PC-9 (cell line): ENCODE measurements at regions not wholly inside any gene's neighbourhood (a gene's known extent, or its start where the extent isn't known, plus 50 kb on each side); places are given as distances from the start of the nearest gene placed in this dataset.

ENCODE experiments used
- BruUV-seq: library from RNA; stranded (reverse); fragments of 400-500 nt; replicated peaks from 2 replicates; lab custom pipeline; 2021; lab: Mats Ljungman, UMichigan
- CTCF ChIA-PET: fragments of 300-600 bp; sonication (Branson Sonifier 250); formaldehyde crosslinking; loops from one replicate; lab custom pipeline; 2022; ENCODE audit warnings: antibody characterized with exemption; lab: Charles Lee
- POLR2A ChIA-PET: fragments of 300-600 bp; sonication (Branson Sonifier 250); formaldehyde crosslinking; loops from one replicate; lab custom pipeline; 2022; ENCODE audit warnings: antibody characterized with exemption; ENCODE audit not compliant: unreplicated experiment; lab: Charles Lee
- DNase-seq, 2 experiments: peaks; one replicate each; pipeline versions ENCODE4 v3.0.0 to v3.0.0-alpha.2; 2015 to 2022; ENCODE audit warnings: mixed read lengths in 1 of 2
- H2AFZ ChIP-seq: fragments of 200-600 bp; sonication (generic); 2 replicates; pipeline ENCODE4 v1.8.1; 2017; ENCODE audit warnings: antibody characterized with exemption
- H3F3A ChIP-seq: fragments of 200-600 bp; sonication (generic); 2 replicates; pipeline ENCODE4 v1.8.1; 2017; ENCODE audit warnings: antibody characterized with exemption, mild to moderate bottlenecking, low read depth; ENCODE audit not compliant: insufficient read depth
- H3K27ac ChIP-seq: fragments of 200-600 bp; sonication (generic); 2 replicates; pipeline ENCODE4 v1.6.1; 2016; ENCODE audit warnings: mixed run types
- H3K27me3 ChIP-seq: fragments of 200-600 bp; sonication (generic); 2 replicates; pipeline ENCODE4 v1.6.1; 2016; ENCODE audit warnings: low read depth, mixed run types; ENCODE audit not compliant: insufficient read depth
- H3K36me3 ChIP-seq: fragments of 200-600 bp; sonication (generic); 2 replicates; pipeline ENCODE4 v1.6.1; 2016; ENCODE audit warnings: low read depth, mixed run types
- H3K4me1 ChIP-seq: fragments of 200-600 bp; sonication (generic); replicated peaks from 2 replicates; pipeline ENCODE4 v1.6.1; 2016; ENCODE audit warnings: mixed run types; ENCODE audit not compliant: insufficient read depth
- H3K4me2 ChIP-seq: fragments of 200-600 bp; sonication (generic); 2 replicates; pipeline ENCODE4 v1.6.1; 2017; ENCODE audit warnings: mixed run types
- H3K4me3 ChIP-seq: fragments of 200-600 bp; sonication (generic); 2 replicates; pipeline ENCODE4 v1.6.1; 2016; ENCODE audit warnings: mixed run types
- H3K79me2 ChIP-seq: fragments of 200-600 bp; sonication (generic); 2 replicates; pipeline ENCODE4 v1.6.1; 2017; ENCODE audit warnings: low read depth, mixed run types
- H3K9me2 ChIP-seq: fragments of 200-600 bp; sonication (generic); 2 replicates; pipeline ENCODE4 v1.8.1; 2017; ENCODE audit warnings: mild to moderate bottlenecking; ENCODE audit not compliant: insufficient read depth
- H3K9me3 ChIP-seq: fragments of 200-600 bp; sonication (generic); 2 replicates; pipeline ENCODE4 v1.8.1; 2016; ENCODE audit warnings: low read depth; ENCODE audit not compliant: insufficient read depth
- H4K20me1 ChIP-seq: fragments of 200-600 bp; sonication (generic); 2 replicates; pipeline ENCODE4 v1.8.1; 2017; ENCODE audit not compliant: insufficient read depth
- EZH2 ChIP-seq: fragments of 200-600 bp; sonication (generic); IDR thresholded peaks from 2 replicates; pipeline ENCODE4 v1.8.0; 2017; ENCODE audit warnings: antibody characterized with exemption, low read depth
- intact Hi-C: fragments of 100-400 bp; cut with micrococcal nuclease; formaldehyde crosslinking; loops from one replicate; pipeline ENCODE4 v1.10.0; 2022; ENCODE audit not compliant: unreplicated experiment
- TF ChIP-seq, protein P1 (sequence below): fragments of 200-600 bp; sonication (generic); conservative IDR thresholded peaks from 2 replicates; pipeline ENCODE4 v1.6.1; 2017; ENCODE audit warnings: mixed run types, antibody characterized with exemption, mild to moderate bottlenecking, moderate library complexity

DNA sequence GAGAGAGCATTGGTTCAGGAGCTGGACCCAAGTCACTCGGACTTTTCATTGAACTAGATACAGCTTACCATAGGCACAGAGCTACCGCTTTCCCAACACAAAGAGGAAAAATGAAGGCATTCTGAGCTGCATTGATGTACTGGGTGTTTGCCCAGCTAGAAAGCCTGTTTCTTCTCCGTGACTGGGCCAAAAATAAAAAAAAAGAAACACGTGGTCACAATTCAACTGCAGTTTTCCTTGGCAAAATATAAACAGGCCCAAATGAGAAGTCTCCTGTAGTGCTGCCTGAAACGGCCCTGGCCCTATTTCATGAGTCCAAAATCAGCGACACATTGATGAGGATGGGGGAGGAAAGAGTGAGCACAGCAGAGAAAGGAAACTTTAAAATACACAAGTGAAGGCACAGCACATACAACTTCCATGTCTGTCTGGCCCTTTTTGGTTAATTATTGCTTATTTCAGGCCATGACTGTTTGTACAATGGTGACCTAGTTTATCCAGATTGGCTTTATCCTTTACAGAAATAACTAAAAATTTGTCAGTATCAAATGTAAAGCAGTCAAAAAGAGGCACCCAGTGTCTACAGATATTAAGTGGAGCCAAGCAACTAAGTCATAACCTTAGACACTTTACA, 179.7 kb downstream of the ICOS start:
- H3K9me3 ChIP-seq, result no peaks in the 10 kb centered on the region
- POLR2A ChIA-PET, result no interaction called here
- no peaks in the 10 kb centered on the region for H3K27me3 ChIP-seq
- no peaks in the 10 kb centered on the region for H3K4me1 ChIP-seq
- intact Hi-C loops, result no loop called here
- no peak for TF ChIP-seq EZH2
- no peaks in the 10 kb centered on the region for H3K9me2 ChIP-seq
- H3K4me3 ChIP-seq, result no peak overlapping the region
- BruUV-seq, result no TSS peak
- no peak overlapping the region for H3K4me2 ChIP-seq
- no peaks in the 10 kb centered on the region for H3K36me3 ChIP-seq
- no peak for DNase-seq
- no peaks in the 10 kb centered on the region for H3K79me2 ChIP-seq
- H3F3A ChIP-seq, result no peaks in the 10 kb centered on the region
- CTCF ChIA-PET, result no interaction called here
- no peak overlapping the region for H2AFZ ChIP-seq
- no peak overlapping the region for H3K27ac ChIP-seq
- no peaks in the 10 kb centered on the region for H4K20me1 ChIP-seq

DNA sequence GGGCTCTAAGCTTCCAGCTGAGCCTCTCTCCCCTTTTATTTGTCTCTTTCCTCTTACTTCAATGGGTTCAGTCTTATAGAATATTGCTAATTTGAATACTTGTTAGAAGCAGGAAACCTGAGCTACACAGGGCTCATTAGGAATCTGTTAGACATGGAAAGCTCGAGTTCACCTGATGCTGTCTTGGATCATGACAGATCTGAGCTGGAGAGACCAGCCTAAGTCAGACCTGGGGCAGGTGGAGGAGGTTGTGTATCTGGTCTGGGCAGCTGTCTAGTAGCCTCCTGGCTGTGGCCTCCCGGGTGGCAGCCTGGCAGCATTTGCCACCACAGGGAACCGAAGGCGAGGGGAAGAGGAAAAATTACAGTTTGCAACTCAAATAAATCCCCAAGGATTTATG, 185.9 kb downstream of the ICOS start:
- ChIA-PET POLR2A (no interaction called here), CTCF (no interaction called here)
- no peak for DNase-seq
- Histone ChIP-seq H4K20me1 (no peaks in the 10 kb centered on the region), H3K4me1 (no peaks in the 10 kb centered on the region), H3K4me3 (no peak overlapping the region), H2AFZ (no peak overlapping the region), H3K4me2 (no peak overlapping the region), H3K27me3 (peaks cover 8% of the 10 kb centered on the region; the same call in 1 of the 2 replicates), H3K27ac (no peak overlapping the region), H3K36me3 (no peaks in the 10 kb centered on the region), H3K79me2 (no peaks in the 10 kb centered on the region), H3K9me2 (no peaks in the 10 kb centered on the region), H3F3A (no peaks in the 10 kb centered on the region), H3K9me3 (no peaks in the 10 kb centered on the region)
- TF ChIP-seq, protein P1, sequence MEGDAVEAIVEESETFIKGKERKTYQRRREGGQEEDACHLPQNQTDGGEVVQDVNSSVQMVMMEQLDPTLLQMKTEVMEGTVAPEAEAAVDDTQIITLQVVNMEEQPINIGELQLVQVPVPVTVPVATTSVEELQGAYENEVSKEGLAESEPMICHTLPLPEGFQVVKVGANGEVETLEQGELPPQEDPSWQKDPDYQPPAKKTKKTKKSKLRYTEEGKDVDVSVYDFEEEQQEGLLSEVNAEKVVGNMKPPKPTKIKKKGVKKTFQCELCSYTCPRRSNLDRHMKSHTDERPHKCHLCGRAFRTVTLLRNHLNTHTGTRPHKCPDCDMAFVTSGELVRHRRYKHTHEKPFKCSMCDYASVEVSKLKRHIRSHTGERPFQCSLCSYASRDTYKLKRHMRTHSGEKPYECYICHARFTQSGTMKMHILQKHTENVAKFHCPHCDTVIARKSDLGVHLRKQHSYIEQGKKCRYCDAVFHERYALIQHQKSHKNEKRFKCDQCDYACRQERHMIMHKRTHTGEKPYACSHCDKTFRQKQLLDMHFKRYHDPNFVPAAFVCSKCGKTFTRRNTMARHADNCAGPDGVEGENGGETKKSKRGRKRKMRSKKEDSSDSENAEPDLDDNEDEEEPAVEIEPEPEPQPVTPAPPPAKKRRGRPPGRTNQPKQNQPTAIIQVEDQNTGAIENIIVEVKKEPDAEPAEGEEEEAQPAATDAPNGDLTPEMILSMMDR, result no peak
- no peak for TF ChIP-seq EZH2
- intact Hi-C loops, result no loop called here
- BruUV-seq, result no TSS peak

DNA sequence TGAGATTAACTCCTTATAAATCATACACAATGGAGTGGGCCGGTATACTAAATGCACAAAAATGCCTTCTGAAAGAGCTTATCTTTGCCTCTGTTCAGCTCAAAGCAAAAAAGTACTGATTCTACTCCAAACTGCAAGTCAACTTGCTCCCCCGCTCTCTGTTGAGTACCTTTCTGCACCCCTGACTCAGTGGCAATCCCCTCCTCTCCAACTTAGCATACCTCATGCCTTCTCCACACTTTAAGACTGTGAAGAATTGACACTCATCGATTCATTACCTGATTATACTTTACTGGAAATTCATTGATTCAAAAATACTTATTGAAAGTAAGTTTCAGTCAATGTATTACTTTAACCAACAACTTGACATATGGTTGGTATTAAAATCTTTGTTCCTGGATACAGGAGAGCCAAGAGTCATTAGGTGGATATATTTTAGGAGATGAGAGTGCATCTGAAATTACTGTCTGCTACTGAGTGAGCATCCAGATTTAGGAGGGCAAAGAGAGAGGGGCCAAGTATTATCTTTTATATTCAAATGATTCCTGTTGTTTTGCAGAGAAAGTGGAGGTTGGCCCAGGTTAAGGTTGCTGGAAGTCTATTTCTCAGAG, 187.7 kb downstream of the ICOS start:
- no peaks in the 10 kb centered on the region for H3K9me2 ChIP-seq
- ChIA-PET POLR2A (no interaction called here), CTCF (no interaction called here)
- BruUV-seq, result no TSS peak
- no peaks in the 10 kb centered on the region for H3F3A ChIP-seq
- no peak for DNase-seq
- H3K4me1 ChIP-seq, result no peaks in the 10 kb centered on the region
- no peaks in the 10 kb centered on the region for H3K36me3 ChIP-seq
- no peaks in the 10 kb centered on the region for H4K20me1 ChIP-seq
- H3K4me3 ChIP-seq, result no peak overlapping the region
- peaks cover 18% of the 10 kb centered on the region; the same call in 1 of the 2 replicates for H3K27me3 ChIP-seq
- intact Hi-C loops, result no loop called here
- H3K9me3 ChIP-seq, result no peaks in the 10 kb centered on the region
- no peak overlapping the region for H3K27ac ChIP-seq
- H3K79me2 ChIP-seq, result no peaks in the 10 kb centered on the region
- no peak overlapping the region for H2AFZ ChIP-seq
- TF ChIP-seq EZH2, result no peak
- TF ChIP-seq, protein P1, result no peak
- H3K4me2 ChIP-seq, result no peak overlapping the region
